HG02981 (cell line): ENCODE measurements at regions not wholly inside any gene's neighbourhood (a gene's known extent, or its start where the extent isn't known, plus 50 kb on each side); places are given as distances from the start of the nearest gene placed in this dataset.
"Not testable (repeated sequence)": the region's sequence is repeated elsewhere in the genome, so short reads cannot be mapped to it uniquely, and the experiment has no call there.

Source experiments
- ATAC-seq: cut with Tn5 transposase; IDR thresholded peaks from one replicate; pipeline ENCODE4 v1.9.1; 2021; ENCODE audit warnings: mild to moderate bottlenecking, moderate library complexity; ENCODE audit not compliant: unreplicated experiment

- not testable (repeated sequence) for ATAC-seq
Measured at GRCh38 chr2:126293962-126294361, 362.0 kb upstream of the GYPC start.

- ATAC-seq: no peak
Measured at GRCh38 chr2:126299469-126299976, 356.4 kb upstream of the GYPC start.

GRCh38 chr2:126300348-126300747, 355.6 kb upstream of the GYPC start:
- ATAC-seq: no peak

- no peak for ATAC-seq
Measured at GRCh38 chr2:126302043-126302442, 353.9 kb upstream of the GYPC start.

- ATAC-seq: no peak
Measured at GRCh38 chr2:126303113-126303512, 352.8 kb upstream of the GYPC start.

GRCh38 chr2:126304154-126304553, 351.8 kb upstream of the GYPC start:
- no peak for ATAC-seq

GRCh38 chr2:126306539-126306938, 349.4 kb upstream of the GYPC start:
- ATAC-seq: no peak

GRCh38 chr2:126307740-126308139, 348.2 kb upstream of the GYPC start:
- ATAC-seq: no peak

GRCh38 chr2:126309185-126309584, 346.8 kb upstream of the GYPC start:
- no peak for ATAC-seq

GRCh38 chr2:126312579-126312978, 343.4 kb upstream of the GYPC start:
- no peak for ATAC-seq

GRCh38 chr2:126315828-126316227, 340.1 kb upstream of the GYPC start:
- ATAC-seq: no peak

- ATAC-seq: no peak
Measured at GRCh38 chr2:126317790-126318431, 338.0 kb upstream of the GYPC start.

- ATAC-seq: no peak
Measured at GRCh38 chr2:126322342-126322741, 333.6 kb upstream of the GYPC start.

- ATAC-seq: no peak
Measured at GRCh38 chr2:126325202-126325601, 330.8 kb upstream of the GYPC start.

GRCh38 chr2:126329173-126329572, 326.8 kb upstream of the GYPC start:
- ATAC-seq: no peak

GRCh38 chr2:126342457-126342856, 313.5 kb upstream of the GYPC start:
- ATAC-seq: no peak

GRCh38 chr2:126343136-126343535, 312.8 kb upstream of the GYPC start:
- no peak for ATAC-seq

- ATAC-seq: no peak
Measured at GRCh38 chr2:126344493-126344892, 311.5 kb upstream of the GYPC start.

GRCh38 chr2:126345691-126346090, 310.3 kb upstream of the GYPC start:
- ATAC-seq: no peak

- no peak for ATAC-seq
Measured at GRCh38 chr2:126356631-126357030, 299.3 kb upstream of the GYPC start.

GRCh38 chr2:126358122-126358521, 297.8 kb upstream of the GYPC start:
- ATAC-seq: no peak

- no peak for ATAC-seq
Measured at GRCh38 chr2:126359494-126359893, 296.5 kb upstream of the GYPC start.

- ATAC-seq: no peak
Measured at GRCh38 chr2:126367361-126367760, 288.6 kb upstream of the GYPC start.
